Mesothelial cell of epicardium (in vitro differentiated cells): ENCODE measurements at regions not wholly inside any gene's neighbourhood (a gene's known extent, or its start where the extent isn't known, plus 50 kb on each side); places are given as distances from the start of the nearest gene placed in this dataset.

Experiments used
- DNase-seq, 2 experiments: peaks; one replicate each; pipeline ENCODE4 v3.0.0; 2021; ENCODE audit warnings: low spot score in 2 of 2; ENCODE audit not compliant: unreplicated experiment in 2 of 2
- H3K27ac Mint-ChIP-seq: 2 replicates; pipeline ENCODE4 v1.8.0; 2021; ENCODE audit warnings: mixed read lengths
- H3K27me3 Mint-ChIP-seq: 2 replicates; pipeline ENCODE4 v1.8.0; 2021; ENCODE audit warnings: low read depth, mixed read lengths
- H3K36me3 Mint-ChIP-seq: 2 replicates; pipeline ENCODE4 v1.8.0; 2021; ENCODE audit warnings: mixed read lengths
- H3K4me1 Mint-ChIP-seq: 2 replicates; pipeline ENCODE4 v1.8.0; 2021; ENCODE audit warnings: mixed read lengths
- H3K4me3 Mint-ChIP-seq: 2 replicates; pipeline ENCODE4 v1.8.0; 2021; ENCODE audit warnings: mild to moderate bottlenecking, moderate library complexity, mixed read lengths
- H3K9me3 Mint-ChIP-seq: 2 replicates; pipeline ENCODE4 v1.8.0; 2021; ENCODE audit warnings: mixed read lengths
- TF ChIP-seq, protein P1 (sequence below): fragments of 200-600 bp; sonication (generic); IDR thresholded peaks from one replicate; pipeline ENCODE4 v1.5.0; 2021; ENCODE audit warnings: antibody characterized with exemption; ENCODE audit not compliant: unreplicated experiment

DNA sequence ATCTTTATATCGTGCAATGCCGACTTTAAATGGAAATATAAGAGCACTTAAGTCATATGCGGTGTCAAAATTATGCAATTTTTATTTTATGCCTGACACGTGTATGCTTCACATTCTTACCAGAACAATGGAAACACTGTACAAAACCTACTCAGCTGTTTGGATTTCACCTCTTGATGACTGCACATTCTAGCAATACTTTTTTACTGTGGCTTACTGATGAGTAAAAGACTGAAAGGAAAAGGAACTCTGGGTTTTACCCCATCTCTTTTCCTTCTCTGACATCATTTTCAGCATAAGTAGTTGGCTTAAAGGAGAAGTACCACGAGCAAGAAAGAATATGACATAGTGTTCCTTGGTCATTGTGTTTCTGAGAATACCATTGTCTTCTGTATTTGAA is 142.8 kb downstream of the POLR2M start:
- TF ChIP-seq, protein P1, sequence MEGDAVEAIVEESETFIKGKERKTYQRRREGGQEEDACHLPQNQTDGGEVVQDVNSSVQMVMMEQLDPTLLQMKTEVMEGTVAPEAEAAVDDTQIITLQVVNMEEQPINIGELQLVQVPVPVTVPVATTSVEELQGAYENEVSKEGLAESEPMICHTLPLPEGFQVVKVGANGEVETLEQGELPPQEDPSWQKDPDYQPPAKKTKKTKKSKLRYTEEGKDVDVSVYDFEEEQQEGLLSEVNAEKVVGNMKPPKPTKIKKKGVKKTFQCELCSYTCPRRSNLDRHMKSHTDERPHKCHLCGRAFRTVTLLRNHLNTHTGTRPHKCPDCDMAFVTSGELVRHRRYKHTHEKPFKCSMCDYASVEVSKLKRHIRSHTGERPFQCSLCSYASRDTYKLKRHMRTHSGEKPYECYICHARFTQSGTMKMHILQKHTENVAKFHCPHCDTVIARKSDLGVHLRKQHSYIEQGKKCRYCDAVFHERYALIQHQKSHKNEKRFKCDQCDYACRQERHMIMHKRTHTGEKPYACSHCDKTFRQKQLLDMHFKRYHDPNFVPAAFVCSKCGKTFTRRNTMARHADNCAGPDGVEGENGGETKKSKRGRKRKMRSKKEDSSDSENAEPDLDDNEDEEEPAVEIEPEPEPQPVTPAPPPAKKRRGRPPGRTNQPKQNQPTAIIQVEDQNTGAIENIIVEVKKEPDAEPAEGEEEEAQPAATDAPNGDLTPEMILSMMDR: no peak
- Mint-ChIP-seq H3K4me3 (no peak overlapping the region), H3K27me3 (peaks cover 37% of the 10 kb centered on the region), H3K36me3 (no peaks in the 10 kb centered on the region), H3K9me3 (peaks cover 15% of the 10 kb centered on the region), H3K4me1 (peaks cover 3% of the 10 kb centered on the region), H3K27ac (no peak overlapping the region)
- DNase-seq: no peak

- DNase-seq: no peak
- peaks cover 3% of the 10 kb centered on the region for H3K4me1 Mint-ChIP-seq
- no peak overlapping the region for H3K27ac Mint-ChIP-seq
- H3K36me3 Mint-ChIP-seq: no peaks in the 10 kb centered on the region
- H3K4me3 Mint-ChIP-seq: no peak overlapping the region
- TF ChIP-seq, protein P1: no peak
- peaks cover 6% of the 10 kb centered on the region for H3K9me3 Mint-ChIP-seq
- H3K27me3 Mint-ChIP-seq: peaks cover 31% of the 10 kb centered on the region
These were observed 148.0 kb downstream of the POLR2M start for GRCh38 chr15:57854531-57854930.

GRCh38 chr15:57857871-57858270 is 151.4 kb downstream of the POLR2M start:
- DNase-seq: no peak
- H3K27ac Mint-ChIP-seq: no peak overlapping the region
- H3K9me3 Mint-ChIP-seq: peaks cover 13% of the 10 kb centered on the region
- no peaks in the 10 kb centered on the region for H3K36me3 Mint-ChIP-seq
- TF ChIP-seq, protein P1: no peak
- H3K27me3 Mint-ChIP-seq: peaks cover 27% of the 10 kb centered on the region
- no peak overlapping the region for H3K4me3 Mint-ChIP-seq
- no peaks in the 10 kb centered on the region for H3K4me1 Mint-ChIP-seq

DNA sequence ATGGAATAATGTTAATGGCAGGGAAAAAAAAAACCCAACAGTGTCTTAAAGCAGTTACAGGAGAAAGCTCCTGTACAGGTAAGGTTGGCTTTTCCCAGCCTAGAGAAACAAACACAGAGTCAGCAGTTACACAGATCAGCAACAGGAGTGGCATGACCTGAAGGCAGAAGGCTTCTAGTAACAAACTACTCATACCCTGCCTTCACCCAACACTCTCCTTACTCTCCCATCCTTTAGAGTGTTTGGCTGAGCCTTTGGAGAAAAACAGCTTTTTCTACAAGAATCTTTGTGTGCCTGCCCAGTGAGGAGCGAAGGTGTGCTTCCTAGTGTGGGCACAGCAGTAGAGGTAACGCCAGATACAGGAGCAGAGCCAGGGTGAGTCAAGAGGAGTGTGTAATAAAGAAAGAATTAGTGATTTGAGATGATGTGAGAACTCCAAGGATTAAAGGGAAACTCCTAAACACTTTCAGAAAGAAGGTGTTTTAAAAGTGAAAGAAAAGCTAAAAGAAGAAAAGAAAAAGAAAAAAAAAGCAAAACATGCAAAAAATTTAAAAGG is 152.7 kb downstream of the POLR2M start:
- Mint-ChIP-seq H3K27ac (no peak overlapping the region), H3K4me1 (no peaks in the 10 kb centered on the region), H3K27me3 (peaks cover 26% of the 10 kb centered on the region), H3K9me3 (peaks cover 9% of the 10 kb centered on the region), H3K4me3 (no peak overlapping the region), H3K36me3 (no peaks in the 10 kb centered on the region)
- DNase-seq: no peak
- TF ChIP-seq, protein P1: no peak

DNA sequence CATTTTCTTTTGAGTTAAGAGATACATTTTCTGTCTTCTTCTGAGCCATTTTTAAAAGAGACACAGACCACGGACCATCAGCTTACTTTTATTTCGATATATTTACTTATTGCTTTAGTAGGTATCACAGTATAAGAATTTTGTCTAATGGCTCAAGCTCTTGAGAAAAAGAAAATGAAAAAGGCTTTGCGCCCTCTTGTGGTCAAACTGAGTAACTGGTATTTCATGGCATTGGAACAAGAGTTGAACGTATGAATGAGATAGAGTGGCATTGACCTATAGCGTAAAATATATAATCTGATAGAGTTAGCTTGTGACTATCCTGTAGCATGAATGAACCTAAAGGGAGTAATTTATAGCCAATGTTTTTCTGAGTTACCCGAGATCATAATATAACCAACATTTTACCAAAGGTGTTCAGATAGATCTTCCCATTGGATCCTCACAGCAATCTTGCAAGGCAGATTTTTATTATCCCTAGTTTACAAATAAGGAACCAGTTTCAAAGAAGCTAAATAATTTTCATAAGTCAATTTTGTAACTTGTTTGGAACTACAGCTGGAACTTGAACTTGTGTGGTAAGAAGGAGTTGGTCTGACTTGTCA is 154.6 kb downstream of the POLR2M start:
- peaks cover 9% of the 10 kb centered on the region for H3K9me3 Mint-ChIP-seq
- no peak for DNase-seq
- no peak overlapping the region for H3K27ac Mint-ChIP-seq
- TF ChIP-seq, protein P1: peak; percentile 95
- peaks cover 30% of the 10 kb centered on the region for H3K27me3 Mint-ChIP-seq
- H3K36me3 Mint-ChIP-seq: no peaks in the 10 kb centered on the region
- H3K4me3 Mint-ChIP-seq: no peak overlapping the region
- no peaks in the 10 kb centered on the region for H3K4me1 Mint-ChIP-seq
